K562 (cell line): ENCODE measurements at regions not wholly inside any gene's neighbourhood (a gene's known extent, or its start where the extent isn't known, plus 50 kb on each side); places are given as distances from the start of the nearest gene placed in this dataset.
A peak's percentile ranks its signal among the peaks of the same experiment; 100 is the strongest.

ENCODE experiments used
- ADNP ChIP-seq: fragments of 200-800 bp; sonication (Bioruptor generic); IDR thresholded peaks from 2 replicates; pipeline ENCODE4 v1.6.1; 2016; ENCODE audit warnings: missing genetic modification characterization, missing compliant biosample characterization
- ARID4B ChIP-seq: sonication (generic); formaldehyde crosslinking; IDR thresholded peaks from 2 replicates; pipeline ENCODE4 v1.8.0; 2022; ENCODE audit warnings: mild to moderate bottlenecking, missing genetic modification reagents
- HIVEP1 ChIP-seq: fragments of 250-450 bp; sonication (Bioruptor Pico); IDR thresholded peaks from 2 replicates; pipeline ENCODE4 v1.4.0; 2020; ENCODE audit warnings: mild to moderate bottlenecking
- HMG20B ChIP-seq: fragments of 250-450 bp; sonication (Bioruptor Pico); IDR thresholded peaks from 2 replicates; pipeline ENCODE4 v1.5.0; 2021; ENCODE audit warnings: mild to moderate bottlenecking
- IFI16 ChIP-seq: fragments of 250-450 bp; sonication (Bioruptor Pico); IDR thresholded peaks from 2 replicates; pipeline ENCODE4 v2.1.2; 2022; ENCODE audit warnings: mild to moderate bottlenecking, inconsistent platforms
- KLF6 ChIP-seq: fragments of 250-450 bp; sonication (Bioruptor Pico); IDR thresholded peaks from 2 replicates; pipeline ENCODE4 v1.4.0; 2020; ENCODE audit warnings: mild to moderate bottlenecking, moderate library complexity, borderline replicate concordance
- NKRF ChIP-seq: fragments of 450-650 bp; IDR thresholded peaks from 2 replicates; pipeline ENCODE4 v1.6.1; 2016; ENCODE audit warnings: borderline replicate concordance
- NR2C1 ChIP-seq, 2 experiments: fragments of 450-650 bp; IDR thresholded peaks; 2 replicates each; pipeline ENCODE4 v1.6.1; 2017; ENCODE audit warnings: mild to moderate bottlenecking in 2 of 2, antibody characterized with exemption in 1 of 2, inconsistent platforms in 1 of 2, missing compliant biosample characterization in 1 of 2, missing genetic modification characterization in 1 of 2
- NR3C1 ChIP-seq: sonication (generic); formaldehyde crosslinking; IDR thresholded peaks from 2 replicates; pipeline ENCODE4 v1.8.1; 2022; ENCODE audit warnings: missing genetic modification reagents
- NR4A1 ChIP-seq, 2 experiments: fragments of 250-450 bp in 1 of 2; fragments of 450-650 bp in 1 of 2; sonication (Bioruptor Pico) in 1 of 2; IDR thresholded peaks; 2 replicates each; pipeline versions ENCODE4 v1.4.0 to v1.6.1; 2016 to 2020; ENCODE audit warnings: mild to moderate bottlenecking in 2 of 2, missing compliant biosample characterization in 1 of 2, missing genetic modification characterization in 1 of 2, moderate library complexity in 1 of 2
- POLR2AphosphoS5 ChIP-seq: IDR thresholded peaks from 2 replicates; pipeline ENCODE4 v1.6.1; 2011; ENCODE audit warnings: mild to moderate bottlenecking, low read depth, low read length, moderate library complexity; ENCODE audit not compliant: control insufficient read depth, insufficient read depth
- RAD51 ChIP-seq: fragments of 450-650 bp; IDR thresholded peaks from 2 replicates; pipeline ENCODE4 v1.7.1; 2016; ENCODE audit warnings: low read depth, mild to moderate bottlenecking, borderline replicate concordance
- TCFL5 ChIP-seq: fragments of 250-450 bp; sonication (Bioruptor Pico); conservative IDR thresholded peaks from 2 replicates; pipeline ENCODE4 v1.6.1; 2021; ENCODE audit warnings: mild to moderate bottlenecking, moderate library complexity, matching md5 sums
- ZEB2 ChIP-seq: fragments of 450-650 bp; IDR thresholded peaks from 2 replicates; pipeline ENCODE4 v1.6.1; 2016
- ZNF197 ChIP-seq: fragments of 200-800 bp; sonication (Bioruptor generic); IDR thresholded peaks from 2 replicates; pipeline ENCODE4 v1.6.1; 2016; ENCODE audit warnings: low read depth, missing genetic modification characterization, missing compliant biosample characterization
- ZNF766 ChIP-seq: fragments of 200-800 bp; sonication (Bioruptor generic); conservative IDR thresholded peaks from 2 replicates; pipeline ENCODE4 v1.6.1; 2016; ENCODE audit warnings: missing genetic modification characterization, missing compliant biosample characterization
- ZNF780A ChIP-seq: fragments of 250-450 bp; sonication (Bioruptor Pico); IDR thresholded peaks from 2 replicates; pipeline ENCODE4 v1.5.0; 2021; ENCODE audit warnings: mild to moderate bottlenecking
- TF ChIP-seq, protein P1 (sequence below): fragments of 450-650 bp; IDR thresholded peaks from 2 replicates; pipeline ENCODE4 v1.6.1; 2017; ENCODE audit warnings: mild to moderate bottlenecking, moderate library complexity

GRCh38 chr7:106717955-106718871 lies 57.3 kb upstream of the CCDC71L start (continued):
- TF ChIP-seq NR4A1 (CRISPR knock-in tag; IDR thresholded peaks at IDR 0.05), result no peak
- TF ChIP-seq NR4A1 (tag; IDR thresholded peaks at IDR 0.05), result no peak
- TF ChIP-seq POLR2AphosphoS5, result peak; percentile 71; the same call in 1 of the 2 replicates
- no peak for TF ChIP-seq NR3C1 (CRISPR knock-in tag)
- TF ChIP-seq ZEB2, result peak; percentile 76
- peak; percentile 69 for TF ChIP-seq ZNF197 (CRISPR knock-in tag)
- TF ChIP-seq ADNP (tag), result peak; percentile 59; the same call in 1 of the 2 replicates
- TF ChIP-seq NKRF, result no peak
- no peak for TF ChIP-seq NR2C1 (IDR thresholded peaks at IDR 0.05)
- no peak for TF ChIP-seq NR2C1 (tag; IDR thresholded peaks at IDR 0.05)
- TF ChIP-seq HIVEP1 (CRISPR knock-in tag), result no peak
- no peak for TF ChIP-seq IFI16 (CRISPR knock-in tag)
- TF ChIP-seq TCFL5 (CRISPR knock-in tag), result no peak
- no peak for TF ChIP-seq RAD51
- no peak for TF ChIP-seq KLF6 (CRISPR knock-in tag)
- TF ChIP-seq ZNF766 (CRISPR knock-in tag), result no peak
- TF ChIP-seq ARID4B (CRISPR knock-in tag), result no peak
- TF ChIP-seq HMG20B, result no peak
- TF ChIP-seq ZNF780A, result no peak
- TF ChIP-seq, protein P1, sequence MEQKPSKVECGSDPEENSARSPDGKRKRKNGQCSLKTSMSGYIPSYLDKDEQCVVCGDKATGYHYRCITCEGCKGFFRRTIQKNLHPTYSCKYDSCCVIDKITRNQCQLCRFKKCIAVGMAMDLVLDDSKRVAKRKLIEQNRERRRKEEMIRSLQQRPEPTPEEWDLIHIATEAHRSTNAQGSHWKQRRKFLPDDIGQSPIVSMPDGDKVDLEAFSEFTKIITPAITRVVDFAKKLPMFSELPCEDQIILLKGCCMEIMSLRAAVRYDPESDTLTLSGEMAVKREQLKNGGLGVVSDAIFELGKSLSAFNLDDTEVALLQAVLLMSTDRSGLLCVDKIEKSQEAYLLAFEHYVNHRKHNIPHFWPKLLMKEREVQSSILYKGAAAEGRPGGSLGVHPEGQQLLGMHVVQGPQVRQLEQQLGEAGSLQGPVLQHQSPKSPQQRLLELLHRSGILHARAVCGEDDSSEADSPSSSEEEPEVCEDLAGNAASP, result no peak
